ENCODE measurements at regions not wholly inside any gene's neighbourhood (a gene's known extent, or its start where the extent isn't known, plus 50 kb on each side); places are given as distances from the start of the nearest gene placed in this dataset.

- TF ChIP-seq CTCF (conservative IDR thresholded peaks at IDR 0.05; ENCODE audit: low read length) (no peak), EZH2phosphoT487 (IDR thresholded peaks at IDR 0.05; ENCODE audit: borderline replicate concordance) (no peak)
Observed at GRCh38 chr12:58988643-58989344, 68.5 kb upstream of the LRIG3 start.
